Stimulated activated effector memory CD8-positive, alpha-beta T cell treated with anti-CD3 and anti-CD28 coated beads, Interleukin-12 subunit alpha, Interleukin-12 subunit beta, amount 100 ng/mL, for 72 hours (primary cell): ENCODE measurements at regions not wholly inside any gene's neighbourhood (a gene's known extent, or its start where the extent isn't known, plus 50 kb on each side); places are given as distances from the start of the nearest gene placed in this dataset.

ENCODE experiments used
- ATAC-seq: fragments of 150-1000 bp; cut with Tn5 transposase; 2 replicates; pipeline ENCODE4 v1.10.0; 2021
- DNase-seq, 2 donors: peaks; one replicate each; pipeline ENCODE4 v3.0.0; 2021 to 2022; ENCODE audit warnings: low spot score in 2 of 2
- H3K27ac Mint-ChIP-seq: one replicate; pipeline ENCODE4 v1.8.0; 2022; ENCODE audit warnings: mild to moderate bottlenecking, mixed read lengths
- H3K36me3 Mint-ChIP-seq: one replicate; pipeline ENCODE4 v1.8.0; 2022; ENCODE audit warnings: mild to moderate bottlenecking, mixed read lengths
- H3K4me1 Mint-ChIP-seq: one replicate; pipeline ENCODE4 v1.8.0; 2022; ENCODE audit warnings: mixed read lengths
- H3K4me3 Mint-ChIP-seq: one replicate; pipeline ENCODE4 v1.8.0; 2022; ENCODE audit warnings: mild to moderate bottlenecking, mixed read lengths
- H3K9me3 Mint-ChIP-seq: one replicate; pipeline ENCODE4 v1.8.0; 2022; ENCODE audit warnings: mixed read lengths

GRCh38 chr6:91816335-91816734 is 1229.5 kb upstream of the MAP3K7 start:
- Mint-ChIP-seq H3K4me3 (no peak overlapping the region), H3K4me1 (no peaks in the 10 kb centered on the region), H3K9me3 (peaks cover 8% of the 10 kb centered on the region), H3K27ac (no peak overlapping the region), H3K36me3 (no peaks in the 10 kb centered on the region)
- DNase-seq: no peak
- ATAC-seq: no peak

DNA sequence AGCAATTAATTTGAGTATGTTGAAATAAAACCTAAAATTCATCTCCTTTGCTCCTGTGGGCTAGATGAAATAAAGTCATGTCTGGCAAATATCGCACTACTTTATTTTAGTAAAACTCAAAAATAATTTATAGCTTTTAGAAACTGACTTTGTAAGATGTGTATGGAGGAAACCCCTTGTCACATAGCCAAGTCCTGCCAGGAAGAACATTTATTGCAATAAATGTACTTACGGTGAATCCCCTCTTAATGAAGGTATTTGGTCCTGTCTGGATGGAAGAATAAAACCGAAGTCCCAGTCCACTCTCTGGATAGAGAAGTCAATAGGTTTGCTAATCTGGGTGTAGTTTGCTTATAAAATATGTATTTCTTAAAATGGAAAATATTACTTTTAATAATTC is 1226.8 kb upstream of the MAP3K7 start:
- H3K36me3 Mint-ChIP-seq: no peaks in the 10 kb centered on the region
- H3K4me1 Mint-ChIP-seq: no peaks in the 10 kb centered on the region
- H3K9me3 Mint-ChIP-seq: peaks cover 13% of the 10 kb centered on the region
- H3K4me3 Mint-ChIP-seq: no peak overlapping the region
- ATAC-seq (no peak), DNase-seq (no peak)
- H3K27ac Mint-ChIP-seq: no peak overlapping the region

DNA sequence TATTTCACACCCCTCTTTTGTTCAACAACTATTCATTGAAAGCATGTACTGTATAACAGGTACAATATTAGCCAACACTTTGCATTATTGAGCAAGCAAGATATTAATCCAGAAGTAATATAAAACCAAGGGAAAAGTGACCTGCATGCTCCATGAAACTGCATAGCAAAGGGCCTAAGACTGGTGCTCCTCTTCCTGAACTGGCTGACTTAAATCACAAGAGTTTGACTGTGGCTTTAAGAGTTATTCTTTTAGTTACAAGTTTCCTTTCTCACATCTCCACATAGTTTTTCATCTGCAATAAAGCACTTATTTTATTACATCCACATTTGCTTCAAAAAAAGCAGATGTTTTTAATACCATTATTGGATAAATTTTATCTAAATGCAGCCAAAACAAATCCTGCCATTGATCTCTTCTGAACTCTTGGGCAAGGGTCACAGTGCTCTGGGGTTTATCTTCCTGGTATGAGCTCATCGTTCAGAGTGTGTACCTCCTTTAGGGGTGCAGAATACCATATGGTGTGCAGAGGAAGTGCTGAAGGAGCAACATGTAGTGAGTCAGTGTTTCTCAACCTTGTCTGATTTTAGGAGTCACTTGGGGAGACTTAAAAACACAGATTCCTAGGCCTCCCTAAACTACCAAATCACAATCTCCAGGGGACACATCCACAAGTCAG is 1225.9 kb upstream of the MAP3K7 start:
- Mint-ChIP-seq H3K27ac (no peak overlapping the region), H3K4me3 (no peak overlapping the region), H3K4me1 (no peaks in the 10 kb centered on the region), H3K36me3 (no peaks in the 10 kb centered on the region), H3K9me3 (peaks cover 13% of the 10 kb centered on the region)
- DNase-seq (no peak), ATAC-seq (no peak)

GRCh38 chr6:91804981-91805380 is 1218.1 kb upstream of the MAP3K7 start:
- Mint-ChIP-seq H3K9me3 (peaks cover 24% of the 10 kb centered on the region), H3K36me3 (no peaks in the 10 kb centered on the region), H3K27ac (no peak overlapping the region), H3K4me1 (no peaks in the 10 kb centered on the region), H3K4me3 (no peak overlapping the region)
- DNase-seq (no peak), ATAC-seq (no peak)

GRCh38 chr6:91802431-91802830 is 1215.6 kb upstream of the MAP3K7 start:
- ATAC-seq: no peak
- H3K27ac Mint-ChIP-seq: no peak overlapping the region
- no peaks in the 10 kb centered on the region for H3K36me3 Mint-ChIP-seq
- H3K4me3 Mint-ChIP-seq: no peak overlapping the region
- no peaks in the 10 kb centered on the region for H3K4me1 Mint-ChIP-seq
- H3K9me3 Mint-ChIP-seq: peaks cover 20% of the 10 kb centered on the region
- no peak for DNase-seq

- Mint-ChIP-seq H3K9me3 (peaks cover 3% of the 10 kb centered on the region), H3K4me3 (no peak overlapping the region), H3K4me1 (no peaks in the 10 kb centered on the region), H3K36me3 (no peaks in the 10 kb centered on the region), H3K27ac (no peak overlapping the region)
- ATAC-seq: no peak
- DNase-seq: no peak
Measured at GRCh38 chr6:91796603-91797002, 1209.7 kb upstream of the MAP3K7 start.

- no peak overlapping the region for H3K27ac Mint-ChIP-seq
- no peaks in the 10 kb centered on the region for H3K4me1 Mint-ChIP-seq
- H3K4me3 Mint-ChIP-seq: no peak overlapping the region
- ATAC-seq (no peak), DNase-seq (no peak)
- H3K9me3 Mint-ChIP-seq: peaks cover 7% of the 10 kb centered on the region
- no peaks in the 10 kb centered on the region for H3K36me3 Mint-ChIP-seq
Measured at GRCh38 chr6:91788501-91788900, 1201.6 kb upstream of the MAP3K7 start.

GRCh38 chr6:91786474-91787184 is 1199.8 kb upstream of the MAP3K7 start:
- Mint-ChIP-seq H3K4me3 (no peak overlapping the region), H3K9me3 (peaks cover 7% of the 10 kb centered on the region), H3K36me3 (no peaks in the 10 kb centered on the region), H3K4me1 (no peaks in the 10 kb centered on the region), H3K27ac (no peak overlapping the region)
- ATAC-seq (no peak), DNase-seq (no peak)

DNA sequence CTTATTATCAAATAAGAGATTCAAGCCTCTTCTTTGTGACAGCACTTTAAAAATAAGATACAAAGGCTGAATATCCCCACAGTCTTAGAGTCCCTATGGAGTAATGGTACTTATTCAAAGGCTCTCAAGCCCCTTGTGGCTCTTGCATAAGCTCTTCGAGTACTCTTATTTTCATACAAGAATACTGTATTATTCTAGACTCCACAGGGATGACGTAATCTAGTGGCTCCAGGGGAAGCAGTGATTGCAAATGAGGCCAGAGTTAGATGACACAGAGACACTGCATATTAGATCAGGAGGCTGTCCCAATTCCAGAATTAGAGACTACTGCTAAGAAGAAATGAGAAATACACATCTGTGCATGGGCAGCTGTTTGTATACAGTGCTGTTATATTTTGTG is 1195.9 kb upstream of the MAP3K7 start:
- DNase-seq: no peak
- ATAC-seq: no peak
- Mint-ChIP-seq H3K4me1 (no peaks in the 10 kb centered on the region), H3K4me3 (no peak overlapping the region), H3K36me3 (no peaks in the 10 kb centered on the region), H3K27ac (no peak overlapping the region), H3K9me3 (peaks cover 13% of the 10 kb centered on the region)

- H3K4me1 Mint-ChIP-seq: no peaks in the 10 kb centered on the region
- no peak for DNase-seq
- H3K27ac Mint-ChIP-seq: no peak overlapping the region
- H3K4me3 Mint-ChIP-seq: no peak overlapping the region
- peaks cover 13% of the 10 kb centered on the region for H3K9me3 Mint-ChIP-seq
- no peak for ATAC-seq
- no peaks in the 10 kb centered on the region for H3K36me3 Mint-ChIP-seq
Measured at GRCh38 chr6:91781946-91782345, 1195.1 kb upstream of the MAP3K7 start.

DNA sequence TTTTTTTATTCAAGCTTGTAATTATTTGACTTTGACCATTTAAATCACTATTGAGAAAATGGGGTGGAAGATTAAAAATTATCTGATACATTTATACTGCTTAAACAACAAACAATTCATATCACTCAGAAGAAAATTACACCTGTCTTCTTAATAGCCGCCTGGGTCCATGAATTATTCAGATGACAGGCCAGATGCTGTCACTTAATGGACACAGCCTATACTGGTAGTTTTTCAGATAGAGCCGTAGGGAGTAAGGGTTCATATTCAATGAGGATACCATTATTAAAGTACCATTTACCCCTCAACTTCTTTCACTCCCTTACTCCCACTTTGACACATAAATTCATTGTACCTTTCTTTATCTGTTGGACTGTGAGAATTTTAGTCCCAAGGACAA is 1193.4 kb upstream of the MAP3K7 start:
- no peak for ATAC-seq

GRCh38 chr6:91761621-91762020 is 1174.7 kb upstream of the MAP3K7 start:
- Mint-ChIP-seq H3K27ac (no peak overlapping the region), H3K9me3 (peaks cover 16% of the 10 kb centered on the region), H3K36me3 (no peaks in the 10 kb centered on the region), H3K4me3 (no peak overlapping the region), H3K4me1 (no peaks in the 10 kb centered on the region)
- DNase-seq (no peak), ATAC-seq (no peak)

More for the DNA sequence above, 1193.4 kb upstream of the MAP3K7 start:
- Mint-ChIP-seq H3K36me3 (no peaks in the 10 kb centered on the region), H3K4me1 (no peaks in the 10 kb centered on the region), H3K4me3 (no peak overlapping the region), H3K9me3 (peaks cover 9% of the 10 kb centered on the region), H3K27ac (no peak overlapping the region)
- DNase-seq: no peak

DNA sequence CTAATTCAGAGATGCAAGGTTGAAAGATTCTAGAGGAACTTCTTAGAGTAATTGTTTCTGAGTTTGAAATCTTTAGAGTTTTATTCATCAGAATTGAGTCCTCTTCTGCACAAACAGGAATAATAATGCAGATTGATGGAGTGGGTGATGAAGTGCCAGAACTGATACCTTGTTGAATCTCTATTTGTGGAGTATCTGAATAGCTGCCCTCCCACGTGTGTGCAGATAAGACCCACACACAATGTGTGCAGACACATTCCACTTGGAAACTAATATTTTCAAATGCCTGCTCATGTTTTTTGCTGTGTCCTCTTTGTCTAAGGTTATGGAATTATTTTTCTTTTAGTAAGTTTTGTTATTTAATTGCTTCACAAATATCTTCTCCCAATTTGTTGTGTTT is 1167.8 kb upstream of the MAP3K7 start:
- Mint-ChIP-seq H3K27ac (no peak overlapping the region), H3K4me3 (no peak overlapping the region), H3K36me3 (no peaks in the 10 kb centered on the region), H3K9me3 (peaks cover 16% of the 10 kb centered on the region), H3K4me1 (no peaks in the 10 kb centered on the region)
- ATAC-seq (no peak), DNase-seq (no peak)

DNA sequence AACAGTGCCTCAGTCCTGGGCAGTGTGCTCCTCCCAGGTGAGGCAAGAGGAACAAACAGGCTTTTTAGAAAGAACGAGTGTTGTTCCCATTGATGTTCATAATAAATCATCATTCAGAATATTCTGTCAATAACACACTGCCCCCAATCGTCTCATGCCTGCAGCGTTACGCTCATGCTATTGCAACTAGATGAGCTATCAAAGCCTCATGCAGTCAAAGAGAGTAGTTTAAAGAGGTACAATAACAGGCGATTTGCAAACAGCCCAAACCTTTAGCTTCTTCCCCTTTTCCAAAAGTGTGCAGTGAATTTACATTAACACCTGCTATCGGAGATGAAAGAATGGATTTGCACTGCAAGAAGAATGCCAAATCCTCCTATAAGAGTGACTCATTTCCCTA is 1164.7 kb upstream of the MAP3K7 start:
- Mint-ChIP-seq H3K27ac (no peak overlapping the region), H3K9me3 (peaks cover 6% of the 10 kb centered on the region), H3K36me3 (no peaks in the 10 kb centered on the region), H3K4me3 (no peak overlapping the region), H3K4me1 (no peaks in the 10 kb centered on the region)
- DNase-seq (no peak), ATAC-seq (no peak)

GRCh38 chr6:91744566-91744965 is 1157.7 kb upstream of the MAP3K7 start:
- H3K36me3 Mint-ChIP-seq: no peaks in the 10 kb centered on the region
- no peaks in the 10 kb centered on the region for H3K4me1 Mint-ChIP-seq
- no peak for ATAC-seq

GRCh38 chr6:91743756-91744155 is 1156.9 kb upstream of the MAP3K7 start:
- DNase-seq (no peak), ATAC-seq (no peak)
- Mint-ChIP-seq H3K9me3 (peaks cover 6% of the 10 kb centered on the region), H3K27ac (no peak overlapping the region), H3K4me3 (no peak overlapping the region), H3K4me1 (no peaks in the 10 kb centered on the region), H3K36me3 (no peaks in the 10 kb centered on the region)

More at GRCh38 chr6:91744566-91744965, 1157.7 kb upstream of the MAP3K7 start:
- DNase-seq: no peak
- Mint-ChIP-seq H3K4me3 (no peak overlapping the region), H3K9me3 (peaks cover 6% of the 10 kb centered on the region), H3K27ac (no peak overlapping the region)
